Natural killer cell (primary cell): ENCODE measurements at regions not wholly inside any gene's neighbourhood (a gene's known extent, or its start where the extent isn't known, plus 50 kb on each side); places are given as distances from the start of the nearest gene placed in this dataset.

Experiments used
- ATAC-seq, 3 donors: fragments of 150-1000 bp in 2 of 3; fragments of 200-7000 bp in 1 of 3; cut with Tn5 transposase; 1 replicate in 1 of 3; 2 replicates in 2 of 3; pipeline ENCODE4 v1.10.0; 2021; ENCODE audit warnings: mild to moderate bottlenecking in 2 of 3, moderate library complexity in 2 of 3
- DNase-seq, 2 donors: peaks; one replicate each; pipeline versions ENCODE4 v3.0.0 to v3.0.0-alpha.2; 2013 to 2021; ENCODE audit warnings: mixed read lengths in 1 of 2
- H3K27ac ChIP-seq: one replicate; pipeline ENCODE4 v1.5.1; 2013; ENCODE audit warnings: mild to moderate bottlenecking, low read length
- H3K27me3 ChIP-seq: one replicate; pipeline ENCODE4 v1.6.1; 2013; ENCODE audit warnings: low read length; ENCODE audit not compliant: control insufficient read depth, insufficient read depth
- H3K36me3 ChIP-seq: one replicate; pipeline ENCODE4 v1.6.1; 2013; ENCODE audit warnings: low read length; ENCODE audit not compliant: control insufficient read depth, insufficient read depth
- H3K4me1 ChIP-seq: one replicate; pipeline ENCODE4 v1.6.1; 2013; ENCODE audit warnings: low read length; ENCODE audit not compliant: control insufficient read depth, insufficient read depth
- H3K4me3 ChIP-seq: one replicate; pipeline ENCODE4 v1.5.1; 2013; ENCODE audit warnings: low read length
- H3K9me3 ChIP-seq: one replicate; pipeline ENCODE4 v1.6.1; 2013; ENCODE audit warnings: low read length; ENCODE audit not compliant: control insufficient read depth, insufficient read depth
- H3K27ac Mint-ChIP-seq, 2 donors: one replicate each; pipeline ENCODE4 v1.8.0; 2022; ENCODE audit warnings: mild to moderate bottlenecking in 2 of 2, mixed read lengths in 2 of 2, moderate library complexity in 1 of 2
- H3K27me3 Mint-ChIP-seq, 2 donors: one replicate each; pipeline ENCODE4 v1.8.0; 2022; ENCODE audit warnings: low read depth in 2 of 2, mixed read lengths in 2 of 2
- H3K36me3 Mint-ChIP-seq: one replicate; pipeline ENCODE4 v1.8.0; 2022; ENCODE audit warnings: mixed read lengths
- H3K4me1 Mint-ChIP-seq, 2 donors: one replicate each; pipeline ENCODE4 v1.8.0; 2022; ENCODE audit warnings: mixed read lengths in 2 of 2
- H3K4me3 Mint-ChIP-seq: one replicate; pipeline ENCODE4 v1.8.0; 2022; ENCODE audit warnings: mild to moderate bottlenecking, moderate library complexity, mixed read lengths
- H3K9me3 Mint-ChIP-seq, 2 donors: one replicate each; pipeline ENCODE4 v1.8.0; 2022; ENCODE audit warnings: mixed read lengths in 2 of 2
- CTCF ChIP-seq: fragments of 200-600 bp; IDR thresholded peaks from one replicate; pipeline ENCODE4 v1.8.0; 2022; ENCODE audit warnings: antibody characterized with exemption
- WGBS: methylation state at CpG from one replicate; pipeline ENCODE4 v1.1.7; 2013; ENCODE audit warnings: missing lambda C conversion rate; ENCODE audit not compliant: insufficient coverage; 5-methylcytosine and 5-hydroxymethylcytosine counted together
- intact Hi-C: fragments of 100-400 bp; cut with micrococcal nuclease; formaldehyde crosslinking; loops from one replicate; pipeline ENCODE4 v1.14.2; 2022

GRCh38 chr16:65936096-65936495, 430.4 kb upstream of the CDH5 start:
- no peaks in the 10 kb centered on the region for H3K4me1 ChIP-seq
- no peak for DNase-seq
- Mint-ChIP-seq H3K27me3 (peaks cover 6 to 7% of the 10 kb centered on the region in 2 donors), H3K4me3 (no peak overlapping the region), H3K36me3 (no peaks in the 10 kb centered on the region), H3K27ac (no peak overlapping the region), H3K9me3 (peaks cover 0 to 2% of the 10 kb centered on the region in 2 donors), H3K4me1 (no peaks in the 10 kb centered on the region)
- intact Hi-C loops = no loop called here
- H3K4me3 ChIP-seq = no peak overlapping the region
- TF ChIP-seq CTCF = no peak
- H3K27me3 ChIP-seq = no peaks in the 10 kb centered on the region
- ATAC-seq = no peak
- no peak overlapping the region for H3K27ac ChIP-seq
- H3K36me3 ChIP-seq = no peaks in the 10 kb centered on the region
- no peaks in the 10 kb centered on the region for H3K9me3 ChIP-seq
- WGBS = 64% methylated on average over 1 of the region's 2 CpGs

GRCh38 chr16:65934443-65934842, 432.0 kb upstream of the CDH5 start:
- Mint-ChIP-seq H3K27me3 (peaks cover 6 to 7% of the 10 kb centered on the region in 2 donors), H3K27ac (no peak overlapping the region), H3K9me3 (peaks cover 0 to 3% of the 10 kb centered on the region in 2 donors), H3K4me3 (no peak overlapping the region), H3K36me3 (no peaks in the 10 kb centered on the region), H3K4me1 (no peaks in the 10 kb centered on the region)
- TF ChIP-seq CTCF = no peak
- intact Hi-C loops = no loop called here
- Histone ChIP-seq H3K36me3 (no peaks in the 10 kb centered on the region), H3K4me1 (no peaks in the 10 kb centered on the region), H3K27me3 (no peaks in the 10 kb centered on the region), H3K9me3 (no peaks in the 10 kb centered on the region), H3K4me3 (no peak overlapping the region), H3K27ac (no peak overlapping the region)
- DNase-seq = no peak
- no peak for ATAC-seq
- WGBS = 83% methylated on average over 1 of the region's 3 CpGs

GRCh38 chr16:65933703-65934102, 432.8 kb upstream of the CDH5 start:
- Histone ChIP-seq H3K27ac (no peak overlapping the region), H3K36me3 (no peaks in the 10 kb centered on the region), H3K27me3 (no peaks in the 10 kb centered on the region), H3K4me3 (no peak overlapping the region), H3K9me3 (no peaks in the 10 kb centered on the region), H3K4me1 (no peaks in the 10 kb centered on the region)
- DNase-seq (no peak), ATAC-seq (no peak)
- Mint-ChIP-seq H3K4me3 (no peak overlapping the region), H3K27me3 (peaks cover 4 to 7% of the 10 kb centered on the region in 2 donors), H3K9me3 (peaks cover 0 to 2% of the 10 kb centered on the region in 2 donors), H3K4me1 (no peaks in the 10 kb centered on the region), H3K36me3 (no peaks in the 10 kb centered on the region), H3K27ac (no peak overlapping the region)
- WGBS = 83% methylated on average over 1 of the region's 4 CpGs
- TF ChIP-seq CTCF = no peak
- intact Hi-C loops = no loop called here

- intact Hi-C loops = no loop called here
- WGBS = 72% methylated on average over 7 of the region's 7 CpGs
- H3K4me1 ChIP-seq = no peaks in the 10 kb centered on the region
- ATAC-seq (no peak), DNase-seq (no peak)
- H3K27me3 ChIP-seq = no peaks in the 10 kb centered on the region
- no peak overlapping the region for H3K27ac ChIP-seq
- no peaks in the 10 kb centered on the region for H3K36me3 ChIP-seq
- Mint-ChIP-seq H3K9me3 (peaks cover 4% of the 10 kb centered on the region in 2 donors), H3K27ac (no peak overlapping the region), H3K36me3 (no peaks in the 10 kb centered on the region), H3K4me3 (no peak overlapping the region), H3K27me3 (peaks cover 7 to 9% of the 10 kb centered on the region in 2 donors), H3K4me1 (no peaks in the 10 kb centered on the region)
- TF ChIP-seq CTCF = no peak
- no peak overlapping the region for H3K4me3 ChIP-seq
- H3K9me3 ChIP-seq = no peaks in the 10 kb centered on the region
Measured at GRCh38 chr16:65932350-65933072, 434.0 kb upstream of the CDH5 start.
